Glutamatergic neuron (in vitro differentiated cells): ENCODE measurements at regions not wholly inside any gene's neighbourhood (a gene's known extent, or its start where the extent isn't known, plus 50 kb on each side); places are given as distances from the start of the nearest gene placed in this dataset.

ENCODE experiments used
- DNase-seq: peaks from one replicate; pipeline ENCODE4 v3.0.0; 2022
- H3K27ac Mint-ChIP-seq: one replicate; pipeline ENCODE4 v1.8.0; 2020; ENCODE audit warnings: mild to moderate bottlenecking, mixed read lengths, inconsistent platforms; ENCODE audit not compliant: unreplicated experiment
- H3K27me3 Mint-ChIP-seq: one replicate; pipeline ENCODE4 v1.8.0; 2020; ENCODE audit warnings: mild to moderate bottlenecking, moderate library complexity, mixed read lengths, inconsistent platforms; ENCODE audit not compliant: unreplicated experiment
- H3K36me3 Mint-ChIP-seq: one replicate; pipeline ENCODE4 v1.8.0; 2020; ENCODE audit warnings: mild to moderate bottlenecking, mixed read lengths, inconsistent platforms; ENCODE audit not compliant: unreplicated experiment
- H3K4me1 Mint-ChIP-seq: one replicate; pipeline ENCODE4 v1.8.0; 2020; ENCODE audit warnings: mild to moderate bottlenecking, low read depth, mixed read lengths, inconsistent platforms; ENCODE audit not compliant: unreplicated experiment
- H3K4me3 Mint-ChIP-seq: one replicate; pipeline ENCODE4 v1.8.0; 2020; ENCODE audit warnings: mild to moderate bottlenecking, mixed read lengths, inconsistent platforms; ENCODE audit not compliant: unreplicated experiment
- H3K9me3 Mint-ChIP-seq: one replicate; pipeline ENCODE4 v1.8.0; 2020; ENCODE audit warnings: mild to moderate bottlenecking, moderate library complexity, mixed read lengths, inconsistent platforms; ENCODE audit not compliant: unreplicated experiment
- TF ChIP-seq, protein P1 (sequence below): fragments of 200-600 bp; sonication (generic); IDR thresholded peaks from one replicate; pipeline ENCODE4 v1.5.0; 2021; ENCODE audit not compliant: partially characterized antibody, unreplicated experiment

DNA sequence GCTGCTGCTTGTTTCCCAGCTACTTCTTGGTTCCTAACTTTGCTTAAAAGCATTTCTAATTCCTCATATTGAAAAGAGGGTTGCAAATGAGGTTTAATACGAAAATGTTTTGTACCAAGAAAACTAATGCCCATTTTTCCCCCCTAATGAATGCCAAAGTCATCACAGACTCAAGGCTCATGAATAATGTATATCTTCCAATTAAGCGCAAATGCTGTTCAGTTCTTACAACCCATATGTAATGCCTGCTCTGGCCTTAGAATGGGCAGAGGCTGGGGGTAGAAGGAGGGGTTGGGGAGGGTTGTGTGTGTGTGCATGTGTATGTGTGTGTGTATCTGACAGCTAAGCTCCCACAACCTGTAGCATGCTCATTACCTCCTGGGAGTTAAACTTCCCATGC is 901.7 kb downstream of the KCNMA1 start:
- DNase-seq, result no peak
- TF ChIP-seq, protein P1, sequence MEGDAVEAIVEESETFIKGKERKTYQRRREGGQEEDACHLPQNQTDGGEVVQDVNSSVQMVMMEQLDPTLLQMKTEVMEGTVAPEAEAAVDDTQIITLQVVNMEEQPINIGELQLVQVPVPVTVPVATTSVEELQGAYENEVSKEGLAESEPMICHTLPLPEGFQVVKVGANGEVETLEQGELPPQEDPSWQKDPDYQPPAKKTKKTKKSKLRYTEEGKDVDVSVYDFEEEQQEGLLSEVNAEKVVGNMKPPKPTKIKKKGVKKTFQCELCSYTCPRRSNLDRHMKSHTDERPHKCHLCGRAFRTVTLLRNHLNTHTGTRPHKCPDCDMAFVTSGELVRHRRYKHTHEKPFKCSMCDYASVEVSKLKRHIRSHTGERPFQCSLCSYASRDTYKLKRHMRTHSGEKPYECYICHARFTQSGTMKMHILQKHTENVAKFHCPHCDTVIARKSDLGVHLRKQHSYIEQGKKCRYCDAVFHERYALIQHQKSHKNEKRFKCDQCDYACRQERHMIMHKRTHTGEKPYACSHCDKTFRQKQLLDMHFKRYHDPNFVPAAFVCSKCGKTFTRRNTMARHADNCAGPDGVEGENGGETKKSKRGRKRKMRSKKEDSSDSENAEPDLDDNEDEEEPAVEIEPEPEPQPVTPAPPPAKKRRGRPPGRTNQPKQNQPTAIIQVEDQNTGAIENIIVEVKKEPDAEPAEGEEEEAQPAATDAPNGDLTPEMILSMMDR, result no peak
- Mint-ChIP-seq H3K27ac (no peak overlapping the region), H3K4me1 (peaks cover 2% of the 10 kb centered on the region), H3K27me3 (no peaks in the 10 kb centered on the region), H3K9me3 (no peaks in the 10 kb centered on the region), H3K36me3 (peaks cover 4% of the 10 kb centered on the region), H3K4me3 (no peak overlapping the region)

GRCh38 chr10:76733441-76733936 is 904.1 kb downstream of the KCNMA1 start:
- H3K36me3 Mint-ChIP-seq, result peaks cover 4% of the 10 kb centered on the region
- TF ChIP-seq, protein P1, result no peak
- no peaks in the 10 kb centered on the region for H3K27me3 Mint-ChIP-seq
- peaks cover 8% of the 10 kb centered on the region for H3K4me1 Mint-ChIP-seq
- H3K9me3 Mint-ChIP-seq, result no peaks in the 10 kb centered on the region
- no peak overlapping the region for H3K27ac Mint-ChIP-seq
- no peak for DNase-seq
- H3K4me3 Mint-ChIP-seq, result no peak overlapping the region

- DNase-seq, result no peak
- H3K9me3 Mint-ChIP-seq, result no peaks in the 10 kb centered on the region
- H3K27ac Mint-ChIP-seq, result no peak overlapping the region
- peaks cover 4% of the 10 kb centered on the region for H3K36me3 Mint-ChIP-seq
- no peaks in the 10 kb centered on the region for H3K27me3 Mint-ChIP-seq
- TF ChIP-seq, protein P1, result no peak
- H3K4me3 Mint-ChIP-seq, result no peak overlapping the region
- peaks cover 8% of the 10 kb centered on the region for H3K4me1 Mint-ChIP-seq
Measured at GRCh38 chr10:76732306-76732705, 905.3 kb downstream of the KCNMA1 start.

DNA sequence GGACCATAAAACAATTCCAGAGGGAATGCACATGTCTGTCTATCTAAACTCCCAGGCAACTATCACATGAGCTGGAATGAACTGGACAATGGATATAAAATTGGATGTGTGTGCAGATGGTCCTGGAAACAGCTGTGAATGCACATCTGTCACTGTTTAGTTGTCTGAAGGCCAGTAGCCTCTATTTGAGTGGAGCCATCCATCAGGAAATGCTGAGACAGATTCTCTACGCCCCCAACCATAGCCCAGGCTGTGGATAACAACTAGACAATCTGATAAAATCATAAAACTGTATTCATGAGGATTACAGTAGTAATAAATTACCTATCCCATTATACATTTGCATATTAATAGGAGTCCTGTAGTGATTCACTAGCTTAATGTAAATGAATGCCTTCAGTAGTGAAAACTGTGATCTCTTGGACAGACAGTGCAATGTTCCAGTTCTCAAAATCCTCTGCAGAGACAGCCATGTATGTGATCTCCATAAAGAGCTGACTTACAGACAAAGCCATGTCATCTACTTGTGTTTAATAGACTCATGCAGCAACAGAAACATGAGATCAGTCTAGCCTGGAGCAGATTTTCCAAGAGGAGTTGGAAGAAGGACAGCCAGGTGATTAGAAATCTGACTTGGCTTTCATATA is 907.6 kb downstream of the KCNMA1 start:
- Mint-ChIP-seq H3K4me1 (peaks cover 10% of the 10 kb centered on the region), H3K27me3 (no peaks in the 10 kb centered on the region), H3K9me3 (no peaks in the 10 kb centered on the region), H3K4me3 (no peak overlapping the region), H3K27ac (no peak overlapping the region), H3K36me3 (peaks cover 4% of the 10 kb centered on the region)
- TF ChIP-seq, protein P1, result no peak
- no peak for DNase-seq

DNA sequence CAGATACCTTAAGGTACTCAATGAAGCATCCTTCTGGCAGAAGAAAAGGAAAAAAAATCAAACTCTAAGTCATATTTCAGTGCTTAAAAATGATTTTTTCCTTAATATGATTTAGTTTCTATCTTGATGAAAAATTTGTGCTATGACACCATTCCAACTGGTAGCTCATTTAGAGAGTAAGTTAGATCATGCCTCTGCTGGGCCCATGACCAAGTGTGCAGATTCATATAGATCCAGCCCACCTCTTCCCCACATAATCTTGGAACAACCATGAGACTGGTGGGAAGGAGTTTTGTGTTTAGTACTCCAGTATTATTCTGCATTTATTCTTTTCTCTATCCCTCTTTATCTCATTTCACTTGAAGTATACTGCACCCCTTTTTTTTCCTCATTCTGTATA is 908.3 kb downstream of the KCNMA1 start:
- Mint-ChIP-seq H3K4me3 (no peak overlapping the region), H3K4me1 (peaks cover 10% of the 10 kb centered on the region), H3K27me3 (no peaks in the 10 kb centered on the region), H3K9me3 (no peaks in the 10 kb centered on the region), H3K27ac (no peak overlapping the region), H3K36me3 (peaks cover 4% of the 10 kb centered on the region)
- DNase-seq, result no peak
- TF ChIP-seq, protein P1, result no peak
